Colonic mucosa (tissue), 4 donors: ENCODE measurements at regions not wholly inside any gene's neighbourhood (a gene's known extent, or its start where the extent isn't known, plus 50 kb on each side); places are given as distances from the start of the nearest gene placed in this dataset.

ENCODE experiments used
- DNase-seq: peaks from one replicate; pipeline ENCODE4 v3.0.0-alpha.2; 2020
- H3K27ac ChIP-seq: fragments of 200-600 bp; one replicate; pipeline ENCODE4 v1.8.0; 2021
- H3K27me3 ChIP-seq: fragments of 200-600 bp; one replicate; pipeline ENCODE4 v1.8.0; 2021
- H3K36me3 ChIP-seq: fragments of 200-600 bp; one replicate; pipeline ENCODE4 v1.8.0; 2021
- H3K4me1 ChIP-seq: fragments of 200-600 bp; one replicate; pipeline ENCODE4 v1.8.0; 2021; ENCODE audit warnings: mild to moderate bottlenecking
- H3K4me3 ChIP-seq: fragments of 200-600 bp; one replicate; pipeline ENCODE4 v1.8.0; 2021
- H3K9ac ChIP-seq, 2 donors: one replicate each; pipeline ENCODE4 v1.7.0; 2013; ENCODE audit warnings: control low read depth in 2 of 2, low read depth in 2 of 2, low read length in 2 of 2
- H3K9me3 ChIP-seq: fragments of 200-600 bp; one replicate; pipeline ENCODE4 v1.8.0; 2021
- intact Hi-C: fragments of 100-400 bp; cut with DNase I; formaldehyde crosslinking; loops from one replicate; pipeline ENCODE4 v1.14.1; 2022
- TF ChIP-seq, protein P1 (sequence below): fragments of 200-600 bp; IDR thresholded peaks from one replicate; pipeline ENCODE4 v1.8.0; 2022; ENCODE audit warnings: antibody characterized with exemption, mild to moderate bottlenecking
- donor health status: healthy.
- donor health status: DM: no; HTN: no; CAD: no.
- donor health status: DM: no; HTN: no; CAD: no.

DNA sequence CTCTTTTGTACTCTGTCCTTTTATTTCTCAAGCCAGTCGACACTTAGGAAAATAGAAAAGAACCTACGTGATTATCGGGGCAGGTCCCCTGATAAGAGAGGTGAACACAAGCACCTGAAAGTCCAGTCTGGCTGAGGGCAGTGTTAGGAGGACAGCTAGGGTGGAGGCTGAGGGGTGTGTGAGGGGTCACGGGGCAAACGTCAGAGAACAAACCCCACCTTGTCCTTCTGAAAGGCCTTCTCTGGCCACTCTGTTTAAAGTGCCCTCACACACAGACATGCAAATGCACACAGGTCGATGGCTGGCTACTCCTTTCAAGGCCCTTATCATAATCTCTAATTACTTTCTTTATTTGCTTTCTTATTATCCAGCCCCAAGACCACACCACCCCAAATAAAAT lies 108.8 kb downstream of the ESM1 start:
- H3K9ac ChIP-seq = no peak overlapping the region
- no peaks in the 10 kb centered on the region for H3K27me3 ChIP-seq
- H3K27ac ChIP-seq = no peak overlapping the region
- no peaks in the 10 kb centered on the region for H3K4me1 ChIP-seq
- DNase-seq = no peak
- no peak overlapping the region for H3K4me3 ChIP-seq
- H3K9me3 ChIP-seq = no peaks in the 10 kb centered on the region
- intact Hi-C loops = no loop called here
- no peaks in the 10 kb centered on the region for H3K36me3 ChIP-seq
- TF ChIP-seq, protein P1, sequence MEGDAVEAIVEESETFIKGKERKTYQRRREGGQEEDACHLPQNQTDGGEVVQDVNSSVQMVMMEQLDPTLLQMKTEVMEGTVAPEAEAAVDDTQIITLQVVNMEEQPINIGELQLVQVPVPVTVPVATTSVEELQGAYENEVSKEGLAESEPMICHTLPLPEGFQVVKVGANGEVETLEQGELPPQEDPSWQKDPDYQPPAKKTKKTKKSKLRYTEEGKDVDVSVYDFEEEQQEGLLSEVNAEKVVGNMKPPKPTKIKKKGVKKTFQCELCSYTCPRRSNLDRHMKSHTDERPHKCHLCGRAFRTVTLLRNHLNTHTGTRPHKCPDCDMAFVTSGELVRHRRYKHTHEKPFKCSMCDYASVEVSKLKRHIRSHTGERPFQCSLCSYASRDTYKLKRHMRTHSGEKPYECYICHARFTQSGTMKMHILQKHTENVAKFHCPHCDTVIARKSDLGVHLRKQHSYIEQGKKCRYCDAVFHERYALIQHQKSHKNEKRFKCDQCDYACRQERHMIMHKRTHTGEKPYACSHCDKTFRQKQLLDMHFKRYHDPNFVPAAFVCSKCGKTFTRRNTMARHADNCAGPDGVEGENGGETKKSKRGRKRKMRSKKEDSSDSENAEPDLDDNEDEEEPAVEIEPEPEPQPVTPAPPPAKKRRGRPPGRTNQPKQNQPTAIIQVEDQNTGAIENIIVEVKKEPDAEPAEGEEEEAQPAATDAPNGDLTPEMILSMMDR = no peak

- no peaks in the 10 kb centered on the region for H3K36me3 ChIP-seq
- TF ChIP-seq, protein P1 = no peak
- DNase-seq = no peak
- no peaks in the 10 kb centered on the region for H3K27me3 ChIP-seq
- H3K27ac ChIP-seq = no peak overlapping the region
- H3K9ac ChIP-seq = no peak overlapping the region
- intact Hi-C loops = no loop called here
- no peak overlapping the region for H3K4me3 ChIP-seq
- H3K4me1 ChIP-seq = no peaks in the 10 kb centered on the region
- H3K9me3 ChIP-seq = no peaks in the 10 kb centered on the region
Measured at GRCh38 chr5:54874337-54875021, 110.9 kb downstream of the ESM1 start.

GRCh38 chr5:54873691-54874090 lies 111.7 kb downstream of the ESM1 start:
- Histone ChIP-seq H3K36me3 (no peaks in the 10 kb centered on the region), H3K4me1 (no peaks in the 10 kb centered on the region), H3K9me3 (no peaks in the 10 kb centered on the region), H3K27me3 (no peaks in the 10 kb centered on the region), H3K9ac (no peak overlapping the region), H3K27ac (no peak overlapping the region), H3K4me3 (no peak overlapping the region)
- TF ChIP-seq, protein P1 = no peak
- DNase-seq = no peak
- intact Hi-C loops = no loop called here

DNA sequence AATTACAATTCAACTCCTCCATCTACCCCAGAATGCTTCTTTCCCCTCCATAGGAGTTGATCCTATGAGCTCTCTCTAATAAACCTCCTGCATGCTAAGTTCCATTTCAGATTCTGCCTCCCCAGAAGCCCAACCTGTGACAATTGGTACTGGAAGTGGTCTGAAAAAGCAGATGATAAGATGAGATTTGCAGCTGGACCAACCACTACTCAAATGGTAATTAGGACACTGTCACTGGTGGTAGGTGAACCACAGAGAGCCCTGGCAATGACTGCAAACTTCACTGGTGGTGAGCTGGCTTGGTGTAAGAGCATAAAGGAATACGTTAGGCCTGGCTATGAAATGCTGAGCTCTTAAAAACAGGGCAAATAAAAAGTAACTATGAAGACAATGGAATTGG lies 112.6 kb downstream of the ESM1 start:
- no peak for DNase-seq
- intact Hi-C loops = no loop called here
- H3K4me3 ChIP-seq = no peak overlapping the region
- no peaks in the 10 kb centered on the region for H3K4me1 ChIP-seq
- TF ChIP-seq, protein P1 = no peak
- H3K27me3 ChIP-seq = no peaks in the 10 kb centered on the region
- H3K27ac ChIP-seq = no peak overlapping the region
- H3K9me3 ChIP-seq = no peaks in the 10 kb centered on the region
- no peaks in the 10 kb centered on the region for H3K36me3 ChIP-seq
- H3K9ac ChIP-seq = no peak overlapping the region

- no peak overlapping the region for H3K27ac ChIP-seq
- DNase-seq = no peak
- H3K4me1 ChIP-seq = no peaks in the 10 kb centered on the region
- no peaks in the 10 kb centered on the region for H3K36me3 ChIP-seq
- no peak overlapping the region for H3K4me3 ChIP-seq
- intact Hi-C loops = no loop called here
- H3K9me3 ChIP-seq = no peaks in the 10 kb centered on the region
- TF ChIP-seq, protein P1 = no peak
- H3K27me3 ChIP-seq = no peaks in the 10 kb centered on the region
- H3K9ac ChIP-seq = no peak overlapping the region
Measured at GRCh38 chr5:54870271-54870670, 115.1 kb downstream of the ESM1 start.
